Astrocyte of the spinal cord (primary cell): ENCODE measurements at regions not wholly inside any gene's neighbourhood (a gene's known extent, or its start where the extent isn't known, plus 50 kb on each side); places are given as distances from the start of the nearest gene placed in this dataset.
A peak's percentile ranks its signal among the peaks of the same experiment; 100 is the strongest.

Experiments used
- DNase-seq: peaks from one replicate; pipeline ENCODE4 v3.0.0; 2011; ENCODE audit warnings: low read depth, low spot score
- H3K4me3 ChIP-seq: 2 replicates; pipeline ENCODE4 v1.5.1; 2011; ENCODE audit warnings: low read depth, mild to moderate bottlenecking, low read length, moderate library complexity
- CTCF ChIP-seq: IDR thresholded peaks from 2 replicates; pipeline ENCODE4 v1.5.1; 2012; ENCODE audit warnings: low read depth, mild to moderate bottlenecking, low read length, inconsistent platforms
- in situ Hi-C: cut with HindIII; loops from 2 replicates; pipeline ENCODE4 v1.10.0; 2017; ENCODE audit warnings: low sequenced_read_pairs

- no peak for TF ChIP-seq CTCF
- no peak overlapping the region for H3K4me3 ChIP-seq
- DNase-seq = no peak
- in situ Hi-C loops = no loop called here
Observed at GRCh38 chr3:81426826-81427577, 334.4 kb downstream of the GBE1 start.

- no peak for TF ChIP-seq CTCF
- in situ Hi-C loops = no loop called here
- no peak overlapping the region for H3K4me3 ChIP-seq
- peak; percentile 44 for DNase-seq
Observed at GRCh38 chr3:81425198-81425868, 336.1 kb downstream of the GBE1 start.

GRCh38 chr3:81419228-81419627 lies 342.2 kb downstream of the GBE1 start:
- DNase-seq = peak; percentile 39
- TF ChIP-seq CTCF = peak; percentile 49
- in situ Hi-C loops = no loop called here
- no peak overlapping the region for H3K4me3 ChIP-seq

- TF ChIP-seq CTCF = no peak
- in situ Hi-C loops = no loop called here
Observed at GRCh38 chr3:81416812-81417211, 344.6 kb downstream of the GBE1 start.

GRCh38 chr3:81406318-81406717 lies 355.1 kb downstream of the GBE1 start:
- TF ChIP-seq CTCF = no peak
- H3K4me3 ChIP-seq = no peak overlapping the region
- in situ Hi-C loops = no loop called here
- no peak for DNase-seq

More at GRCh38 chr3:81416812-81417211, 344.6 kb downstream of the GBE1 start:
- H3K4me3 ChIP-seq = no peak overlapping the region
- DNase-seq = no peak

GRCh38 chr3:81395739-81396513 lies 365.5 kb downstream of the GBE1 start:
- DNase-seq = no peak
- H3K4me3 ChIP-seq = no peak overlapping the region
- in situ Hi-C loops = no loop called here
- TF ChIP-seq CTCF = no peak
